Left lung (tissue), 4 donors: ENCODE measurements at regions not wholly inside any gene's neighbourhood (a gene's known extent, or its start where the extent isn't known, plus 50 kb on each side); places are given as distances from the start of the nearest gene placed in this dataset.

ENCODE experiments used
- ATAC-seq: fragments of 200-7000 bp; cut with Tn5 transposase; one replicate; pipeline ENCODE4 v1.9.1; 2020; ENCODE audit warnings: moderate library complexity
- DNase-seq, 4 donors: peaks; one replicate each; pipeline ENCODE4 v3.0.0-alpha.2; 2013 to 2020
- H3K27ac ChIP-seq, 2 donors: fragments of 200-600 bp; sonication (generic) in 1 of 2; one replicate each; pipeline versions ENCODE4 v1.5.0 to v1.8.0; 2020 to 2021
- H3K27me3 ChIP-seq, 2 donors: fragments of 200-600 bp; sonication (generic) in 1 of 2; one replicate each; pipeline versions ENCODE4 v1.5.0 to v1.8.0; 2020 to 2021
- H3K36me3 ChIP-seq, 2 donors: fragments of 200-600 bp; sonication (generic) in 1 of 2; one replicate each; pipeline versions ENCODE4 v1.5.0 to v1.8.0; 2020 to 2021
- H3K4me1 ChIP-seq, 2 donors: fragments of 200-600 bp; one replicate each; pipeline ENCODE4 v1.8.0; 2021
- H3K4me3 ChIP-seq, 2 donors: fragments of 200-600 bp; sonication (generic) in 1 of 2; one replicate each; pipeline versions ENCODE4 v1.5.0 to v1.8.0; 2020 to 2021; ENCODE audit warnings: mild to moderate bottlenecking in 1 of 2
- H3K9me3 ChIP-seq, 2 donors: fragments of 200-600 bp; sonication (generic) in 1 of 2; one replicate each; pipeline versions ENCODE4 v1.5.0 to v1.8.0; 2020 to 2021
- intact Hi-C, 2 donors: fragments of 100-400 bp; cut with DNase I; formaldehyde crosslinking; loops; one replicate each; pipeline versions ENCODE4 v1.11.2 to v1.14.2; 2022
- TF ChIP-seq, protein P1 (sequence below), 2 donors: fragments of 200-600 bp; sonication (generic) in 1 of 2; IDR thresholded peaks; one replicate each; pipeline versions ENCODE4 v1.5.0 to v1.8.0; 2021; ENCODE audit warnings: antibody characterized with exemption in 2 of 2
- donor health status: DM: no; HTN: yes; CAD: no.
- donor health status: DM: no; HTN: no; CAD: no.

GRCh38 chr3:10625323-10625722, 119.9 kb upstream of the ATP2B2 start:
- no peak for DNase-seq
- H3K4me3 ChIP-seq, result no peak overlapping the region
- TF ChIP-seq, protein P1, sequence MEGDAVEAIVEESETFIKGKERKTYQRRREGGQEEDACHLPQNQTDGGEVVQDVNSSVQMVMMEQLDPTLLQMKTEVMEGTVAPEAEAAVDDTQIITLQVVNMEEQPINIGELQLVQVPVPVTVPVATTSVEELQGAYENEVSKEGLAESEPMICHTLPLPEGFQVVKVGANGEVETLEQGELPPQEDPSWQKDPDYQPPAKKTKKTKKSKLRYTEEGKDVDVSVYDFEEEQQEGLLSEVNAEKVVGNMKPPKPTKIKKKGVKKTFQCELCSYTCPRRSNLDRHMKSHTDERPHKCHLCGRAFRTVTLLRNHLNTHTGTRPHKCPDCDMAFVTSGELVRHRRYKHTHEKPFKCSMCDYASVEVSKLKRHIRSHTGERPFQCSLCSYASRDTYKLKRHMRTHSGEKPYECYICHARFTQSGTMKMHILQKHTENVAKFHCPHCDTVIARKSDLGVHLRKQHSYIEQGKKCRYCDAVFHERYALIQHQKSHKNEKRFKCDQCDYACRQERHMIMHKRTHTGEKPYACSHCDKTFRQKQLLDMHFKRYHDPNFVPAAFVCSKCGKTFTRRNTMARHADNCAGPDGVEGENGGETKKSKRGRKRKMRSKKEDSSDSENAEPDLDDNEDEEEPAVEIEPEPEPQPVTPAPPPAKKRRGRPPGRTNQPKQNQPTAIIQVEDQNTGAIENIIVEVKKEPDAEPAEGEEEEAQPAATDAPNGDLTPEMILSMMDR (IDR thresholded peaks at IDR 0.05), result no peak
- intact Hi-C loops, result no loop called here
- H3K4me1 ChIP-seq, result no peaks in the 10 kb centered on the region
- no peak overlapping the region for H3K27ac ChIP-seq
- peaks cover 0 to 28% of the 10 kb centered on the region in 2 donors for H3K27me3 ChIP-seq
- no peaks in the 10 kb centered on the region for H3K36me3 ChIP-seq
- ATAC-seq, result no peak
- H3K9me3 ChIP-seq, result no peaks in the 10 kb centered on the region

GRCh38 chr3:10627884-10628572, 122.6 kb upstream of the ATP2B2 start:
- ATAC-seq (no peak), DNase-seq (no peak)
- Histone ChIP-seq H3K27me3 (peaks cover 0 to 10% of the 10 kb centered on the region in 2 donors), H3K4me1 (no peaks in the 10 kb centered on the region), H3K36me3 (no peaks in the 10 kb centered on the region), H3K4me3 (no peak overlapping the region), H3K9me3 (no peaks in the 10 kb centered on the region), H3K27ac (no peak overlapping the region)
- intact Hi-C loops, result no loop called here
- TF ChIP-seq, protein P1 (IDR thresholded peaks at IDR 0.05), result no peak

- Histone ChIP-seq H3K4me1 (no peaks in the 10 kb centered on the region), H3K9me3 (no peaks in the 10 kb centered on the region), H3K36me3 (no peaks in the 10 kb centered on the region), H3K27ac (no peak overlapping the region), H3K4me3 (no peak overlapping the region), H3K27me3 (peaks cover 0 to 11% of the 10 kb centered on the region in 2 donors)
- DNase-seq (no peak), ATAC-seq (no peak)
- intact Hi-C loops, result no loop called here
- TF ChIP-seq, protein P1 (IDR thresholded peaks at IDR 0.05), result no peak
These were observed 123.7 kb upstream of the ATP2B2 start for GRCh38 chr3:10628891-10629670.

GRCh38 chr3:10629671-10630040, 124.3 kb upstream of the ATP2B2 start:
- Histone ChIP-seq H3K9me3 (no peaks in the 10 kb centered on the region), H3K4me1 (no peaks in the 10 kb centered on the region), H3K27ac (no peak overlapping the region), H3K4me3 (no peak overlapping the region), H3K27me3 (peaks cover 0 to 16% of the 10 kb centered on the region in 2 donors), H3K36me3 (no peaks in the 10 kb centered on the region)
- no peak for DNase-seq
- no peak for ATAC-seq
- intact Hi-C loops, result no loop called here
- TF ChIP-seq, protein P1 (IDR thresholded peaks at IDR 0.05), result no peak

DNA sequence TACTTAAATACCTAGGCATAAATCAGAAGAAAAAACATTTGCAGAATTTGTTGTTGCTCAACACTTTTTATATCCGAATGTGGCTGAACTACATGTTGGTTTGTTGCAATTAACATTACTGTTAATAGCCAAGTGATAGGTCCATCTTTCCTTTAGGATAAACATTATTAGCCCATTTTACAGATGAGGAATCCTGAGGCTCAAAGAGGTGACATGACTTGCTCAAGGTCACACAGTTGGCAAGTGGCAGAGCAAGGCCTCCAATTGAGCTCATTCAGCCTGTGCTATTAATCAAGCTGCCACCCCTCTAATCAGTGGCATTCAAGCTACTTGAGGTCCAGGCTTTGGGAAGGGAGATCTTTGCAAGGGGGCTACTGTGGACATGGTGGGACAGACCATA, 125.8 kb upstream of the ATP2B2 start:
- intact Hi-C loops, result no loop called here
- no peaks in the 10 kb centered on the region for H3K4me1 ChIP-seq
- H3K9me3 ChIP-seq, result no peaks in the 10 kb centered on the region
- DNase-seq (no peak), ATAC-seq (no peak)
- H3K27ac ChIP-seq, result no peak overlapping the region
- H3K4me3 ChIP-seq, result no peak overlapping the region
- peaks cover 0 to 13% of the 10 kb centered on the region in 2 donors for H3K27me3 ChIP-seq
- TF ChIP-seq, protein P1 (IDR thresholded peaks at IDR 0.05), result no peak
- H3K36me3 ChIP-seq, result no peaks in the 10 kb centered on the region
